HAP-1 (cell line): ENCODE measurements at regions not wholly inside any gene's neighbourhood (a gene's known extent, or its start where the extent isn't known, plus 50 kb on each side); places are given as distances from the start of the nearest gene placed in this dataset.
"Not testable (repeated sequence)": the region's sequence is repeated elsewhere in the genome, so short reads cannot be mapped to it uniquely, and the experiment has no call there.

Source experiments
- DNase-seq, 2 experiments: peaks; one replicate each; pipeline ENCODE4 v3.0.0-alpha.2; 2016 to 2020; ENCODE audit warnings: low spot score in 2 of 2
- H3K27me3 ChIP-seq: fragments of 250-450 bp; sonication (Bioruptor Pico); 2 replicates; pipeline ENCODE4 v1.5.1; 2020; ENCODE audit warnings: low read depth, mild to moderate bottlenecking, moderate library complexity
- H3K36me3 ChIP-seq: fragments of 250-450 bp; sonication (Bioruptor Pico); replicated peaks from 2 replicates; pipeline ENCODE4 v1.5.1; 2020; ENCODE audit warnings: mild to moderate bottlenecking
- H3K4me1 ChIP-seq: fragments of 250-450 bp; sonication (Bioruptor Pico); 2 replicates; pipeline ENCODE4 v1.5.1; 2020; ENCODE audit warnings: mild to moderate bottlenecking
- H3K4me3 ChIP-seq: fragments of 250-450 bp; sonication (Bioruptor Pico); 2 replicates; pipeline ENCODE4 v1.5.1; 2020; ENCODE audit warnings: mild to moderate bottlenecking, moderate library complexity
- H3K9me3 ChIP-seq: fragments of 250-450 bp; sonication (Bioruptor Pico); 2 replicates; pipeline ENCODE4 v1.5.1; 2020; ENCODE audit warnings: mild to moderate bottlenecking, moderate library complexity
- in situ Hi-C: fragments of 300-500 bp; cut with MboI; formaldehyde crosslinking; loops from 3 replicates; pipeline ENCODE4 v1.14.3; 2020; ENCODE audit warnings: low sequenced_read_pairs, inconsistent platforms, mixed read lengths

DNA sequence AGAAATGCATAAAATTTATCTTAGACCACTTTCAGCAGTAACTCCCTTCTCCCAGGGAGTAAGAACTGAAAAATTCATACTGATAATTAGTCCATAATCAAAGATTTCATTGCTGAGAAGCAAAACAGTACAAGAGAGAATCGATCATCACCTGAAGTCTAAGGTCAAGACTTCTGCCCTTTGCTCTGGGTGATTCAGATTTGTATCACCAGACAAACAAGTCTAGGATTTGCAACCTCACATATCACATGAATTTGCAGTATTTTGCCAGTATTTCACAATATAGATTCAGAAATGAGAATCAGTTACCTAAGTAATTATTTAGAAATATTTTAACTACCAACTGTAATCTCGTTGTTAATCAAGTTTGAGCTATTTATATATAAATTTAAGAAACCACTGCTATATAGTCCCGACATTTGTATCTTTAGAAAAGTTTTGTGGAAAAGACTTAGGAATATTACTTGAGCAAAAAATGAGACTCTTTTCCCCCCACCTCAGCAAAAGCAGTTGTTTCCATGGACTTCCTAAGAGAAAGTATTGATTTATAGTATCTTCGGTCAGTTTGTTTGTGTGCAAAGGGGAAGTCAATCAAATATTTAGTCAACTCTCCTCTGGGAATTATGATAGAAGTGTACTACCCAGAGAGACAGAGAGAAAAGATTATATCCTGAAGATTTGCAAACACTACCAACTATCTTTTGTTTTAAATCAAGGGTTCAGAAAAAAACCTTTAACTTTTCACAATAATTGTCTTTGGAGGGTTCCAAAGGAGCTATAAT is 840.1 kb downstream of the TRHDE start:
- H3K4me3 ChIP-seq = no peak overlapping the region
- H3K9me3 ChIP-seq = no peaks in the 10 kb centered on the region
- no peak for DNase-seq
- H3K36me3 ChIP-seq = no peaks in the 10 kb centered on the region
- in situ Hi-C loops = no loop called here
- no peaks in the 10 kb centered on the region for H3K4me1 ChIP-seq
- H3K27me3 ChIP-seq = peaks cover 2% of the 10 kb centered on the region; the same call in 1 of the 2 replicates

DNA sequence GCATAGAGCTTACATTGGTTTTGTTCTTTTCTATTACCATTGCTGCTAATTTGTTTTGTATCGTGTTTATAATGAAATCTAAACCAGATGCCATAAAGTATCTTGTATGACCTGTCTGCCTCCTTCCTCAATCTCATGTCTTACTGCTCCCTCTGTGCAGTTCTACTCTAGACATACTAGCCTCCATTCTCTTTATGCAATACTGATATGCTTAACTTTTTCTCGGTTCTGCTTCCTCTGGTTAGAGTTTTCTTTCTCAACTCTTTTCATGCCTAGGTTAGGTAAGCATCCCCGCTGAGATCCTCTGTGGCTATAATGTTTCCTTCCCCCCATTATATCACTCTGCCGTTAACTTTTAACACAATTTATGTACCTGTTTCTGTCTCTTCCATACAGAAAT is 852.3 kb downstream of the TRHDE start:
- in situ Hi-C loops = no loop called here
- H3K4me3 ChIP-seq = no peak overlapping the region
- no peaks in the 10 kb centered on the region for H3K9me3 ChIP-seq
- no peak for DNase-seq
- no peaks in the 10 kb centered on the region for H3K36me3 ChIP-seq
- H3K27me3 ChIP-seq = no peaks in the 10 kb centered on the region
- no peaks in the 10 kb centered on the region for H3K4me1 ChIP-seq

- in situ Hi-C loops = no loop called here
- Histone ChIP-seq H3K4me3 (no peak overlapping the region), H3K27me3 (no peaks in the 10 kb centered on the region), H3K9me3 (no peaks in the 10 kb centered on the region), H3K36me3 (no peaks in the 10 kb centered on the region), H3K4me1 (no peaks in the 10 kb centered on the region)
- DNase-seq = no peak
Measured at GRCh38 chr12:73125148-73125547, 853.0 kb downstream of the TRHDE start.

DNA sequence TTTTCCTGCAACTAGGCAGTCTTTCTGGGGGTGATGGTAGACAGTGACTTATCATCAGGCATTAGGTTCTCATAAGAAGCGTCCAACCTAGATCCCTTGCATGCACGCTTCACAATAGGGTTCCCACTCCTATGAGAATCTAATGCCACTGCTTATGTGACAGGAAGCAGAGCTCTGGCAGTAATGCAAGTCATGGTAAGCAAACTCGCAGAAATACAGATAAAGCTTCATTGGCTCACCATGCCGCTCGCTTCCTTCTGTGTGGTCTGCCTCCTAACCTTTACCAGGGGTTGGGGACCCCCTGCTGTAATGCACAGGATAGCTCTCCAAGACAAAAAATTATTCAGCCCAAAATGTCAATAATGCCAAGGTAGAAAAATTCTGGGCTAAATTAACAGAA is 864.2 kb downstream of the TRHDE start:
- Histone ChIP-seq H3K9me3 (no peaks in the 10 kb centered on the region), H3K36me3 (no peaks in the 10 kb centered on the region), H3K4me1 (no peaks in the 10 kb centered on the region), H3K27me3 (peaks cover 3% of the 10 kb centered on the region; the same call in 1 of the 2 replicates), H3K4me3 (no peak overlapping the region)
- in situ Hi-C loops = no loop called here
- DNase-seq = no peak

GRCh38 chr12:73139642-73140041 is 867.5 kb downstream of the TRHDE start:
- DNase-seq, H3K4me3 ChIP-seq, H3K27me3 ChIP-seq, H3K36me3 ChIP-seq, H3K4me1 ChIP-seq, in situ Hi-C loops, H3K9me3 ChIP-seq: not testable (repeated sequence)

DNA sequence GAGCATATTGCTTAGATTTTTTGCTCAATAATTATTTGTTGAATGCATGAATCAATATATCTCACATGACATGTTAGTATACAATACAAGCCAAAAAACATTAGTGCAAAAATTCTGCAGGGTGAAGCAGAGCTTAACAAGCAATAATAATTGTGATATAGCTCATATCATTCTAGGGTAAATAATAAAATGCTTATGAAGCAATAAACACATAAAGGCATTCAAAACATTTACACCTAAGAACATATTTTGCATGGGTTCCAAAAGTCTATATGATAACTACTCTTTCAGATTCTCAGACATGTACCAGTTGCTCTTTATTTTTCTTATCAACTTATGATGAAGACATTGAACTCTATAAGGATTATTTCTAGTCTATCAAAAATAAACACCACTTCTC is 886.2 kb downstream of the TRHDE start:
- H3K27me3 ChIP-seq = peaks cover 3% of the 10 kb centered on the region; the same call in 1 of the 2 replicates
- no peaks in the 10 kb centered on the region for H3K9me3 ChIP-seq
- no peaks in the 10 kb centered on the region for H3K36me3 ChIP-seq
- no peak overlapping the region for H3K4me3 ChIP-seq
- DNase-seq = no peak
- in situ Hi-C loops = no loop called here
- no peaks in the 10 kb centered on the region for H3K4me1 ChIP-seq

DNA sequence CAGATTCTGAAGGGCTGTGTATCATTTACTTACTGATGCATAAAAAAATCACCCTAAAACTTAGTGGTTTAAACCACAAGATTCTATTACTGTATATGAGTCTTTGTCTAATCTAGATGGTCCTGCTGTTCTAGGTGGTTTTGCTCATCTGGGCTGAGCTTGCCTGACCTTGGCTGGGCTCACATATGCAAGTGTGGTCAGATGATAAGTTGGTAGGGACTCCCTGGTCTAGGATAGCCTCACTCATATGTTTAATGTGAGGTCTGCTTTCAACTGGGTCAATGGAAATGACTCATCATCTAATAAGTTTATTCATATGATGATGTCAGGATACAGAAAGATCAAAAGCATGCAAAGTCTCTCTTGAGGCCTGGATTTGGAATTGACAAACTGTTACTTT is 887.8 kb downstream of the TRHDE start:
- no peak for DNase-seq
- in situ Hi-C loops = no loop called here
- peaks cover 3% of the 10 kb centered on the region; the same call in 1 of the 2 replicates for H3K27me3 ChIP-seq
- no peaks in the 10 kb centered on the region for H3K36me3 ChIP-seq
- no peaks in the 10 kb centered on the region for H3K4me1 ChIP-seq
- H3K4me3 ChIP-seq = no peak overlapping the region
- no peaks in the 10 kb centered on the region for H3K9me3 ChIP-seq

- Histone ChIP-seq H3K27me3 (peaks cover 3% of the 10 kb centered on the region; the same call in 1 of the 2 replicates), H3K9me3 (no peaks in the 10 kb centered on the region), H3K4me1 (no peaks in the 10 kb centered on the region), H3K36me3 (no peaks in the 10 kb centered on the region), H3K4me3 (no peak overlapping the region)
- in situ Hi-C loops = no loop called here
- DNase-seq = no peak
Measured at GRCh38 chr12:73161970-73162369, 889.8 kb downstream of the TRHDE start.

GRCh38 chr12:73180734-73181133 is 908.6 kb downstream of the TRHDE start:
- Histone ChIP-seq H3K9me3 (no peaks in the 10 kb centered on the region), H3K4me1 (no peaks in the 10 kb centered on the region), H3K4me3 (no peak overlapping the region), H3K27me3 (no peaks in the 10 kb centered on the region), H3K36me3 (no peaks in the 10 kb centered on the region)
- no peak for DNase-seq
- in situ Hi-C loops = no loop called here

DNA sequence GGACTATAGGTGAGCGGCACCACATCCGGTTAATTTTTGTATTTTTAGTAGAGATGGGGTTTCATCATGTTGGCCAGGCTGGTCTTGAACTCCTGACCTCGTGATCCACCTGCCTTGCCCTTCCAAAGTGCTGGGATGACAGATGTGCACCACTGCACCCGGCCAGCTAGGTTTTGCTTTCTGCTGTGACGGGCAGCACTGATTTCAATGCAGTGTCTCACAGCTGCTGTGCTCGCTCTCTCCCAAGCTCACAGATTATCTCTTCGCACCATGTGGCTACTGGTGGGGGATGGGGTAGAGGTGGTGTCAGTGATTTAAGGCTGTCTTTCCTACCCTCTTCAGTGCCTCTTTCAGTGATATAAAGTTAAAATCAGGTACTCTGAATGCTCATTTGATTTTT is 909.1 kb downstream of the TRHDE start:
- Histone ChIP-seq H3K36me3 (no peaks in the 10 kb centered on the region), H3K4me3 (no peak overlapping the region), H3K4me1 (no peaks in the 10 kb centered on the region), H3K9me3 (no peaks in the 10 kb centered on the region), H3K27me3 (no peaks in the 10 kb centered on the region)
- DNase-seq = no peak
- in situ Hi-C loops = no loop called here

GRCh38 chr12:73185403-73185802 is 913.2 kb downstream of the TRHDE start:
- in situ Hi-C loops = no loop called here
- no peaks in the 10 kb centered on the region for H3K27me3 ChIP-seq
- H3K36me3 ChIP-seq = no peaks in the 10 kb centered on the region
- no peak for DNase-seq
- no peak overlapping the region for H3K4me3 ChIP-seq
- H3K9me3 ChIP-seq = no peaks in the 10 kb centered on the region
- H3K4me1 ChIP-seq = no peaks in the 10 kb centered on the region

DNA sequence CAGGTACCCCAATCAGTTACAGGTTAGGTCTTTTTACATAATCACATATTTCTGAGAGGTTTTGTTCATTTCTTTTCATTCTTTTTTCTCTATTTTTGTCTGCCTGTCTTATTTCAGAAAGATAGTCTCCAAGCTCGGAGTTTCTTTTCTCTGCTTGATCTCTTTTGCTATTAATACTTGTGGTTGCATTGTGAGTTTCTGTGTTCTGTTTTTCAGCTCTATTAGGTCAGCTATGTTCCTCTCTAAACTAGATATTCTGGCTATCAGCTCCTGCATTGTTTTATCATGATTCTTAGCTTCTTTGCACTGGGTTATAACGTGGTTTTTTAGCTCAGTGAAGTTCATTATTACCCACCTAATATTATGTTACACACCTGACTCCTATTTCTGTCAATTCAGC is 914.1 kb downstream of the TRHDE start:
- Histone ChIP-seq H3K4me1 (no peaks in the 10 kb centered on the region), H3K36me3 (no peaks in the 10 kb centered on the region), H3K27me3 (no peaks in the 10 kb centered on the region), H3K4me3 (no peak overlapping the region), H3K9me3 (no peaks in the 10 kb centered on the region)
- no peak for DNase-seq
- in situ Hi-C loops = no loop called here

- no peak for DNase-seq
- Histone ChIP-seq H3K27me3 (no peaks in the 10 kb centered on the region), H3K4me3 (no peak overlapping the region), H3K36me3 (no peaks in the 10 kb centered on the region), H3K9me3 (no peaks in the 10 kb centered on the region), H3K4me1 (no peaks in the 10 kb centered on the region)
- in situ Hi-C loops = no loop called here
Measured at GRCh38 chr12:73187765-73188164, 915.6 kb downstream of the TRHDE start.

DNA sequence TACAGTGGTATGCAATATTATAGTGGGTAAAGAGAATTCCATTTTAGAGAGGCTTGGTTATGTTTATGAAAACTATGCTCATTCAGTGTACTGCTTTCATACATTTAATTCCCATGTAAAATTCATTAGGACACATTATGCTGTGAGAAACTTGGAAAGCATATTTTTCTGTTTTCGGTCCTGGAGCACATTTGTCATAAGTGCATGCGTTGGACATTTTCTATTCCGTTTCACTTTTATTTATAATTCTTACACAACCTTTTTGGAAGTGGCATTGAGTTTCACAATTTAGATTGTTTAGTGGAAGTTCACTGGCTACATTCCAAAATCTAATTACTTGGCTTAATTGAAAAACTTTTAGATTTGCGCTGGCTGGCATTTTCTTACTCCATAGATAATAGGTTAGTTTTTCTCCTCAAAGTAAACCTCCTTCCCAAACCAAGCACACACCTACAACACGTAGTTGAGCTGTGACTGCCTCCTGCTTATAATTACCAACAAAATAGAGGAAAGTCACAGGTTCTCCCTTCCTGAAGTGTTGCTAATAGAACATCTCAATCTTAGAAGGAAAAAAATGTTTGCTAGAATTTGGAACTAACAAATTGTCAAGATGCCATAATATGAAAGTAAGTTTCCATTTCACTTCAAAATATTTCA is 938.5 kb downstream of the TRHDE start:
- in situ Hi-C loops = no loop called here
- Histone ChIP-seq H3K36me3 (no peaks in the 10 kb centered on the region), H3K9me3 (no peaks in the 10 kb centered on the region)

More for the DNA sequence above, 938.5 kb downstream of the TRHDE start:
- H3K27me3 ChIP-seq = no peaks in the 10 kb centered on the region
- DNase-seq = no peak
- no peak overlapping the region for H3K4me3 ChIP-seq
- H3K4me1 ChIP-seq = no peaks in the 10 kb centered on the region
